ENCODE measurements at regions not wholly inside any gene's neighbourhood (a gene's known extent, or its start where the extent isn't known, plus 50 kb on each side); places are given as distances from the start of the nearest gene placed in this dataset.
A peak's percentile ranks its signal among the peaks of the same experiment; 100 is the strongest.

DNA sequence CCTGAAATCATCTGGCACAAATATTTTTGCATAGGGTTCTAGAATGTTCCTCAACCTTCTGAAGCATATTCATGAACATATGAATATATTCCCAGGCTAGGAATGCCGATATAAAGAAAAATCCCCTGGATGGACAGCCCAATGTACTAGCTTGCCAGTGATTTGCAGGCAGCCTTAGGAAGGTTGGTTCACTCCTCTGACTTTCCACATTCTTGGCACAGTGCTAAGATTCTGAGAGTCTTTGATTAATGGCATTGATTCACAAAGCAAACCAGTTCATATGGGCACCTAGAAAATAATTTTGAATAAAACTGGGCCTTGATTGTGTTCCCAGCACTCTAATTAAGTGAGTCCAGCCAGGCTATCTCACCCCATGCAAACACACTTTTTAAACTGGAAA, 56.9 kb upstream of the ENPP4 start:
- DNase-seq: peak; percentile 53

GRCh38 chr6:46078294-46078693, 51.5 kb upstream of the ENPP4 start:
- no peak for DNase-seq

DNA sequence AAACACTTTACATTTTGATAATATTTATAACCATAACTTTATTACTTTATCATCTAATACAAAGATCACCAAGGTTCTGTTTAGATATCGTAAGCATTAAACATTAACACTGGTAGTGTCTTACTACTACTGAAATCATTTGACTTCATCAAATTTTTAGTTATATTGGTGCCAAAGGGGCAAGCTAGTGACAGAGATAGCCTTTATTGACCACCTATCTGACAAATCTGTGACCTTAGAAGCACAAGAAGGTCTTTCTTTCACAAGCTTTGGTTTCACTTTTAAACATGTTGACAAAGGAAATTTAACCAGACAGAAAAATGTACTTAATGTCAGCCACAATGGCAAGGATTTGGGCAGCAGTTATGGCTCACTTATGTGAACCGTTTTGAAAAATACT, 50.7 kb upstream of the ENPP4 start:
- no peak for DNase-seq
